Loucy (cell line): ENCODE measurements at regions not wholly inside any gene's neighbourhood (a gene's known extent, or its start where the extent isn't known, plus 50 kb on each side); places are given as distances from the start of the nearest gene placed in this dataset.

Source experiments
- CTCF ChIP-seq: fragments of 200-600 bp; sonication (generic); conservative IDR thresholded peaks from 2 replicates; pipeline ENCODE4 v1.5.1; 2014; ENCODE audit warnings: mild to moderate bottlenecking, antibody characterized with exemption, low read length
- EZH2phosphoT487 ChIP-seq: fragments of 200-600 bp; IDR thresholded peaks from 2 replicates; pipeline ENCODE4 v1.6.1; 2018; ENCODE audit warnings: antibody characterized with exemption, mild to moderate bottlenecking, moderate library complexity, borderline replicate concordance

- TF ChIP-seq CTCF (no peak), EZH2phosphoT487 (no peak)
Observed at GRCh38 chr6:144347448-144347759, 62.3 kb downstream of the UTRN start.
